ENCODE measurements at regions not wholly inside any gene's neighbourhood (a gene's known extent, or its start where the extent isn't known, plus 50 kb on each side); places are given as distances from the start of the nearest gene placed in this dataset.

GRCh38 chr5:119750887-119751733 is 121.8 kb downstream of the FAM170A start:
- TF ChIP-seq YY1 (IDR thresholded peaks at IDR 0.05; ENCODE audit: low read depth), result no peak
- no peak for TF ChIP-seq SIN3A (IDR thresholded peaks at IDR 0.05; ENCODE audit: borderline replicate concordance, low read depth, low read length)
- no peak for TF ChIP-seq CTCF (IDR thresholded peaks at IDR 0.05)
- TF ChIP-seq TAF1 (IDR thresholded peaks at IDR 0.05; ENCODE audit: borderline replicate concordance, low read depth, low read length), result no peak
- no peak for TF ChIP-seq NFIC (IDR thresholded peaks at IDR 0.05; ENCODE audit: borderline replicate concordance)
- no peak for TF ChIP-seq RFX5 (IDR thresholded peaks at IDR 0.05; ENCODE audit: low read length)
- no peak for TF ChIP-seq SMC3 (IDR thresholded peaks at IDR 0.05; ENCODE audit: low read depth, low read length)
